ELF-1 (cell line): ENCODE measurements at regions not wholly inside any gene's neighbourhood (a gene's known extent, or its start where the extent isn't known, plus 50 kb on each side); places are given as distances from the start of the nearest gene placed in this dataset.
"Not testable (repeated sequence)": the region's sequence is repeated elsewhere in the genome, so short reads cannot be mapped to it uniquely, and the experiment has no call there.

Experiments
- DNase-seq: peaks from one replicate; pipeline ENCODE4 v3.0.0-alpha.2; 2016; ENCODE audit warnings: low read depth, low spot score

GRCh38 chr2:236988690-236989624 is 96.7 kb upstream of the COPS8 start:
- DNase-seq = no peak

- no peak for DNase-seq
Observed at GRCh38 chr2:236990552-236990951, 95.1 kb upstream of the COPS8 start.

- DNase-seq = no peak
Observed at GRCh38 chr2:236991874-236992273, 93.8 kb upstream of the COPS8 start.

GRCh38 chr2:236993286-236993685 is 92.4 kb upstream of the COPS8 start:
- no peak for DNase-seq

GRCh38 chr2:236994361-236994760 is 91.3 kb upstream of the COPS8 start:
- no peak for DNase-seq

GRCh38 chr2:236997069-236997715 is 88.5 kb upstream of the COPS8 start:
- no peak for DNase-seq

- DNase-seq = no peak
Observed at GRCh38 chr2:236998236-236998635, 87.5 kb upstream of the COPS8 start.

GRCh38 chr2:236998758-236999157 is 86.9 kb upstream of the COPS8 start:
- peak; percentile 26 for DNase-seq

- no peak for DNase-seq
Observed at GRCh38 chr2:237000481-237000880, 85.2 kb upstream of the COPS8 start.

- not testable (repeated sequence) for DNase-seq
Observed at GRCh38 chr2:237005341-237005740, 80.3 kb upstream of the COPS8 start.

- no peak for DNase-seq
Observed at GRCh38 chr2:237011206-237011795, 74.4 kb upstream of the COPS8 start.

GRCh38 chr2:237012004-237012403 is 73.7 kb upstream of the COPS8 start:
- DNase-seq = peak; percentile 8

GRCh38 chr2:237012577-237013267 is 73.0 kb upstream of the COPS8 start:
- peak; percentile 23 for DNase-seq

GRCh38 chr2:237016121-237016915 is 69.4 kb upstream of the COPS8 start:
- peak; percentile 41 for DNase-seq

- DNase-seq = no peak
Observed at GRCh38 chr2:237020090-237020489, 65.6 kb upstream of the COPS8 start.

GRCh38 chr2:237022533-237022932 is 63.2 kb upstream of the COPS8 start:
- no peak for DNase-seq

- no peak for DNase-seq
Observed at GRCh38 chr2:237024255-237024654, 61.4 kb upstream of the COPS8 start.

GRCh38 chr2:237025090-237025865 is 60.4 kb upstream of the COPS8 start:
- DNase-seq = no peak

GRCh38 chr2:237026981-237027711 is 58.5 kb upstream of the COPS8 start:
- DNase-seq = peak; percentile 83

GRCh38 chr2:237027712-237028029 is 58.0 kb upstream of the COPS8 start:
- DNase-seq = no peak
